OCI-LY7 (cell line): ENCODE measurements at regions not wholly inside any gene's neighbourhood (a gene's known extent, or its start where the extent isn't known, plus 50 kb on each side); places are given as distances from the start of the nearest gene placed in this dataset.

Experiments used
- BruUV-seq: library from RNA; stranded (reverse); fragments of 400-500 nt; replicated peaks from 2 replicates; lab custom pipeline; 2021; lab: Mats Ljungman, UMichigan
- CTCF ChIA-PET: fragments of 300-600 bp; sonication (Branson Sonifier 250); formaldehyde crosslinking; loops from one replicate; lab custom pipeline; 2022; ENCODE audit warnings: antibody characterized with exemption; ENCODE audit not compliant: unreplicated experiment; lab: Charles Lee
- POLR2A ChIA-PET: fragments of 300-600 bp; sonication (Branson Sonifier 250); formaldehyde crosslinking; loops from one replicate; lab custom pipeline; 2022; ENCODE audit warnings: antibody characterized with exemption; lab: Charles Lee
- DNase-seq: peaks from one replicate; pipeline ENCODE4 v3.0.0-alpha.2; 2015; ENCODE audit warnings: low spot score
- H2AFZ ChIP-seq: fragments of 200-600 bp; sonication (generic), shearing (Covaris generic); 2 replicates; pipeline ENCODE4 v1.6.1; 2014; ENCODE audit warnings: mild to moderate bottlenecking, antibody characterized with exemption, low read length, moderate library complexity
- H3K27ac ChIP-seq: fragments of 200-600 bp; sonication (generic); 2 replicates; pipeline ENCODE4 v1.5.1; 2014; ENCODE audit warnings: mixed run types, low read depth, mild to moderate bottlenecking, moderate library complexity, low read length, inconsistent platforms; ENCODE audit not compliant: poor library complexity, severe bottlenecking
- H3K36me3 ChIP-seq: fragments of 200-600 bp; sonication (generic); 2 replicates; pipeline ENCODE4 v1.6.1; 2014; ENCODE audit warnings: mild to moderate bottlenecking, antibody characterized with exemption, low read length, moderate library complexity, mixed read lengths; ENCODE audit not compliant: insufficient read depth
- H3K4me1 ChIP-seq: fragments of 200-600 bp; sonication (generic); 2 replicates; pipeline ENCODE4 v1.5.1; 2014; ENCODE audit warnings: mild to moderate bottlenecking, low read length; ENCODE audit not compliant: insufficient read depth, poor library complexity, severe bottlenecking
- H3K4me2 ChIP-seq: fragments of 200-600 bp; sonication (generic); 2 replicates; pipeline ENCODE4 v1.6.1; 2014; ENCODE audit warnings: mild to moderate bottlenecking, low read length
- H3K4me3 ChIP-seq: fragments of 200-600 bp; sonication (generic); 2 replicates; pipeline ENCODE4 v1.5.1; 2014; ENCODE audit warnings: mild to moderate bottlenecking, low read depth, low read length; ENCODE audit not compliant: poor library complexity, severe bottlenecking
- H3K79me2 ChIP-seq: fragments of 200-600 bp; sonication (generic); 2 replicates; pipeline ENCODE4 v1.6.1; 2016; ENCODE audit warnings: low read depth, mild to moderate bottlenecking, low read length, moderate library complexity, mixed read lengths; ENCODE audit not compliant: insufficient read depth
- H3K9me2 ChIP-seq: fragments of 200-600 bp; sonication (generic); 2 replicates; pipeline ENCODE4 v1.6.1; 2016; ENCODE audit warnings: mild to moderate bottlenecking, low read length, mixed read lengths; ENCODE audit not compliant: insufficient read depth
- H3K9me3 ChIP-seq: fragments of 200-600 bp; sonication (generic); 2 replicates; pipeline ENCODE4 v1.6.1; 2014; ENCODE audit warnings: mild to moderate bottlenecking, mixed run types, low read length, mixed read lengths
- H4K20me1 ChIP-seq: fragments of 200-600 bp; sonication (generic); 2 replicates; pipeline ENCODE4 v1.6.1; 2014; ENCODE audit warnings: mild to moderate bottlenecking, antibody characterized with exemption, low read length, moderate library complexity, mixed read lengths; ENCODE audit not compliant: insufficient read depth
- EZH2phosphoT487 ChIP-seq: fragments of 200-600 bp; sonication (generic); IDR thresholded peaks from 2 replicates; pipeline ENCODE4 v1.6.1; 2018; ENCODE audit warnings: low read depth, borderline replicate concordance, mild to moderate bottlenecking, mixed run types, antibody characterized with exemption, low read length, moderate library complexity, mixed read lengths
- intact Hi-C: fragments of 100-400 bp; cut with micrococcal nuclease; formaldehyde crosslinking; loops from one replicate; pipeline ENCODE4 v1.10.0; 2022; ENCODE audit not compliant: unreplicated experiment
- TF ChIP-seq, protein P1 (sequence below): fragments of 200-600 bp; sonication (generic); conservative IDR thresholded peaks from 2 replicates; pipeline ENCODE4 v1.5.1; 2014; ENCODE audit warnings: mild to moderate bottlenecking, antibody characterized with exemption, low read length, moderate library complexity, mixed read lengths

GRCh38 chr11:28833169-28833568 is 725.0 kb downstream of the METTL15 start:
- Histone ChIP-seq H3K36me3 (no peaks in the 10 kb centered on the region), H3K9me3 (no peaks in the 10 kb centered on the region), H3K4me2 (no peak overlapping the region), H4K20me1 (no peaks in the 10 kb centered on the region), H3K4me3 (no peak overlapping the region), H2AFZ (no peak overlapping the region), H3K79me2 (no peaks in the 10 kb centered on the region), H3K4me1 (no peaks in the 10 kb centered on the region), H3K27ac (no peak overlapping the region), H3K9me2 (no peaks in the 10 kb centered on the region)
- TF ChIP-seq, protein P1, sequence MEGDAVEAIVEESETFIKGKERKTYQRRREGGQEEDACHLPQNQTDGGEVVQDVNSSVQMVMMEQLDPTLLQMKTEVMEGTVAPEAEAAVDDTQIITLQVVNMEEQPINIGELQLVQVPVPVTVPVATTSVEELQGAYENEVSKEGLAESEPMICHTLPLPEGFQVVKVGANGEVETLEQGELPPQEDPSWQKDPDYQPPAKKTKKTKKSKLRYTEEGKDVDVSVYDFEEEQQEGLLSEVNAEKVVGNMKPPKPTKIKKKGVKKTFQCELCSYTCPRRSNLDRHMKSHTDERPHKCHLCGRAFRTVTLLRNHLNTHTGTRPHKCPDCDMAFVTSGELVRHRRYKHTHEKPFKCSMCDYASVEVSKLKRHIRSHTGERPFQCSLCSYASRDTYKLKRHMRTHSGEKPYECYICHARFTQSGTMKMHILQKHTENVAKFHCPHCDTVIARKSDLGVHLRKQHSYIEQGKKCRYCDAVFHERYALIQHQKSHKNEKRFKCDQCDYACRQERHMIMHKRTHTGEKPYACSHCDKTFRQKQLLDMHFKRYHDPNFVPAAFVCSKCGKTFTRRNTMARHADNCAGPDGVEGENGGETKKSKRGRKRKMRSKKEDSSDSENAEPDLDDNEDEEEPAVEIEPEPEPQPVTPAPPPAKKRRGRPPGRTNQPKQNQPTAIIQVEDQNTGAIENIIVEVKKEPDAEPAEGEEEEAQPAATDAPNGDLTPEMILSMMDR = no peak
- TF ChIP-seq EZH2phosphoT487 = no peak
- no TSS peak for BruUV-seq
- DNase-seq = no peak
- intact Hi-C loops = loop anchor here (10.0 kb wide), 1 partner anchor 48 kb away; no protein-coding TSS in a partner anchor
- ChIA-PET CTCF (no interaction called here), POLR2A (no interaction called here)

- BruUV-seq = no TSS peak
- TF ChIP-seq EZH2phosphoT487 = no peak
- TF ChIP-seq, protein P1 = no peak
These were observed 718.6 kb downstream of the METTL15 start for GRCh38 chr11:28826807-28827206.

GRCh38 chr11:28822576-28822975 is 714.4 kb downstream of the METTL15 start:
- Histone ChIP-seq H3K79me2 (no peaks in the 10 kb centered on the region), H3K4me1 (no peaks in the 10 kb centered on the region), H3K4me2 (no peak overlapping the region), H3K27ac (no peak overlapping the region), H3K4me3 (no peak overlapping the region), H2AFZ (no peak overlapping the region), H3K9me2 (no peaks in the 10 kb centered on the region; the same call in 1 of the 2 replicates), H4K20me1 (no peaks in the 10 kb centered on the region), H3K36me3 (no peaks in the 10 kb centered on the region), H3K9me3 (no peaks in the 10 kb centered on the region)
- TF ChIP-seq, protein P1 = no peak
- TF ChIP-seq EZH2phosphoT487 = no peak
- ChIA-PET POLR2A (interaction anchor here (0.6 kb wide), 1 partner anchor 88 kb away, joined by 3 read pairs; no protein-coding TSS in a partner anchor), CTCF (no interaction called here)
- intact Hi-C loops = no loop called here
- DNase-seq = no peak
- no TSS peak for BruUV-seq

More at GRCh38 chr11:28826807-28827206, 718.6 kb downstream of the METTL15 start:
- ChIA-PET POLR2A (no interaction called here), CTCF (no interaction called here)
- Histone ChIP-seq H2AFZ (no peak overlapping the region), H3K27ac (no peak overlapping the region), H3K9me2 (no peaks in the 10 kb centered on the region; the same call in 1 of the 2 replicates), H3K4me2 (no peak overlapping the region), H3K9me3 (no peaks in the 10 kb centered on the region), H4K20me1 (no peaks in the 10 kb centered on the region), H3K36me3 (no peaks in the 10 kb centered on the region), H3K4me1 (no peaks in the 10 kb centered on the region), H3K79me2 (no peaks in the 10 kb centered on the region), H3K4me3 (no peak overlapping the region)
- intact Hi-C loops = no loop called here
- no peak for DNase-seq
